DOHH2 (cell line): ENCODE measurements at regions not wholly inside any gene's neighbourhood (a gene's known extent, or its start where the extent isn't known, plus 50 kb on each side); places are given as distances from the start of the nearest gene placed in this dataset.

ENCODE experiments used
- H3F3A ChIP-seq: fragments of 200-600 bp; sonication (generic), shearing (Covaris generic); 2 replicates; pipeline ENCODE4 v1.6.0; 2016; ENCODE audit warnings: antibody characterized with exemption, mild to moderate bottlenecking; ENCODE audit not compliant: control insufficient read depth, insufficient read depth
- H3K27ac ChIP-seq: fragments of 200-600 bp; sonication (generic); 2 replicates; pipeline ENCODE4 v1.5.1; 2014; ENCODE audit warnings: low read depth, mild to moderate bottlenecking, low read length, moderate library complexity
- H3K27me3 ChIP-seq: fragments of 200-600 bp; sonication (generic); 2 replicates; pipeline ENCODE4 v1.6.1; 2014; ENCODE audit warnings: mild to moderate bottlenecking, low read length, mixed read lengths; ENCODE audit not compliant: control insufficient read depth
- H3K36me3 ChIP-seq: fragments of 200-600 bp; sonication (generic); 2 replicates; pipeline ENCODE4 v1.6.1; 2014; ENCODE audit warnings: mild to moderate bottlenecking, low read length, moderate library complexity, mixed read lengths; ENCODE audit not compliant: control insufficient read depth
- H3K4me1 ChIP-seq: fragments of 200-600 bp; sonication (generic); 2 replicates; pipeline ENCODE4 v1.6.1; 2014; ENCODE audit warnings: mild to moderate bottlenecking, low read length, mixed read lengths; ENCODE audit not compliant: control insufficient read depth
- H3K4me2 ChIP-seq: fragments of 200-600 bp; sonication (generic); 2 replicates; pipeline ENCODE4 v1.6.0; 2014; ENCODE audit warnings: mild to moderate bottlenecking, low read length, moderate library complexity
- H3K4me3 ChIP-seq: fragments of 200-600 bp; sonication (generic); 2 replicates; pipeline ENCODE4 v1.5.1; 2014; ENCODE audit warnings: mild to moderate bottlenecking, low read length, mixed read lengths
- H3K79me2 ChIP-seq: fragments of 200-600 bp; sonication (generic); 2 replicates; pipeline ENCODE4 v1.6.1; 2014; ENCODE audit warnings: mild to moderate bottlenecking, low read length, mixed read lengths; ENCODE audit not compliant: control insufficient read depth
- H3K9me2 ChIP-seq: fragments of 200-600 bp; sonication (generic); replicated peaks from 2 replicates; pipeline ENCODE4 v1.6.1; 2014; ENCODE audit warnings: mild to moderate bottlenecking, low read length, mixed read lengths; ENCODE audit not compliant: control insufficient read depth
- H3K9me3 ChIP-seq: fragments of 200-600 bp; sonication (generic); 2 replicates; pipeline ENCODE4 v1.6.1; 2014; ENCODE audit warnings: antibody characterized with exemption, low read length, mixed read lengths; ENCODE audit not compliant: control insufficient read depth, insufficient read depth
- H4K20me1 ChIP-seq: fragments of 200-600 bp; sonication (generic); 2 replicates; pipeline ENCODE4 v1.6.0; 2014; ENCODE audit warnings: low read depth, mild to moderate bottlenecking, antibody characterized with exemption, low read length, moderate library complexity; ENCODE audit not compliant: control insufficient read depth, insufficient read depth
- EZH2phosphoT487 ChIP-seq: fragments of 200-600 bp; sonication (generic); IDR thresholded peaks from 2 replicates; pipeline ENCODE4 v1.6.1; 2017; ENCODE audit warnings: borderline replicate concordance, mild to moderate bottlenecking, antibody characterized with exemption, low read length, moderate library complexity, mixed read lengths
- TF ChIP-seq, protein P1 (sequence below): fragments of 200-600 bp; sonication (generic); IDR thresholded peaks from one replicate; pipeline ENCODE4 v1.5.1; 2014; ENCODE audit warnings: antibody characterized with exemption, mild to moderate bottlenecking, low read depth, low read length; ENCODE audit not compliant: poor library complexity, severe bottlenecking

GRCh38 chr12:24081606-24082005 lies 132.1 kb upstream of the SOX5 start:
- TF ChIP-seq, protein P1, sequence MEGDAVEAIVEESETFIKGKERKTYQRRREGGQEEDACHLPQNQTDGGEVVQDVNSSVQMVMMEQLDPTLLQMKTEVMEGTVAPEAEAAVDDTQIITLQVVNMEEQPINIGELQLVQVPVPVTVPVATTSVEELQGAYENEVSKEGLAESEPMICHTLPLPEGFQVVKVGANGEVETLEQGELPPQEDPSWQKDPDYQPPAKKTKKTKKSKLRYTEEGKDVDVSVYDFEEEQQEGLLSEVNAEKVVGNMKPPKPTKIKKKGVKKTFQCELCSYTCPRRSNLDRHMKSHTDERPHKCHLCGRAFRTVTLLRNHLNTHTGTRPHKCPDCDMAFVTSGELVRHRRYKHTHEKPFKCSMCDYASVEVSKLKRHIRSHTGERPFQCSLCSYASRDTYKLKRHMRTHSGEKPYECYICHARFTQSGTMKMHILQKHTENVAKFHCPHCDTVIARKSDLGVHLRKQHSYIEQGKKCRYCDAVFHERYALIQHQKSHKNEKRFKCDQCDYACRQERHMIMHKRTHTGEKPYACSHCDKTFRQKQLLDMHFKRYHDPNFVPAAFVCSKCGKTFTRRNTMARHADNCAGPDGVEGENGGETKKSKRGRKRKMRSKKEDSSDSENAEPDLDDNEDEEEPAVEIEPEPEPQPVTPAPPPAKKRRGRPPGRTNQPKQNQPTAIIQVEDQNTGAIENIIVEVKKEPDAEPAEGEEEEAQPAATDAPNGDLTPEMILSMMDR: no peak
- TF ChIP-seq EZH2phosphoT487: no peak
- H4K20me1 ChIP-seq: no peaks in the 10 kb centered on the region
- H3K79me2 ChIP-seq: no peaks in the 10 kb centered on the region
- no peak overlapping the region for H3K4me3 ChIP-seq
- no peaks in the 10 kb centered on the region for H3K27me3 ChIP-seq
- H3K4me2 ChIP-seq: no peak overlapping the region
- 0 out of 2 replicates have a peak, but pooled peaks cover 4% of the 10 kb centered on the region for H3K4me1 ChIP-seq
- no peaks in the 10 kb centered on the region for H3K9me3 ChIP-seq
- no peaks in the 10 kb centered on the region for H3F3A ChIP-seq
- H3K27ac ChIP-seq: no peak overlapping the region
- H3K9me2 ChIP-seq: no peaks in the 10 kb centered on the region
- H3K36me3 ChIP-seq: no peaks in the 10 kb centered on the region

- no peaks in the 10 kb centered on the region for H3K9me2 ChIP-seq
- H3K9me3 ChIP-seq: no peaks in the 10 kb centered on the region
- H3K36me3 ChIP-seq: no peaks in the 10 kb centered on the region
- no peaks in the 10 kb centered on the region for H3K79me2 ChIP-seq
- no peak overlapping the region for H3K4me3 ChIP-seq
- no peaks in the 10 kb centered on the region for H3F3A ChIP-seq
- TF ChIP-seq, protein P1: no peak
- TF ChIP-seq EZH2phosphoT487: no peak
- H3K27ac ChIP-seq: no peak overlapping the region
- no peak overlapping the region for H3K4me2 ChIP-seq
- 0 out of 2 replicates have a peak, but pooled peaks cover 4% of the 10 kb centered on the region for H3K4me1 ChIP-seq
- H4K20me1 ChIP-seq: no peaks in the 10 kb centered on the region
- no peaks in the 10 kb centered on the region for H3K27me3 ChIP-seq
Observed at GRCh38 chr12:24081092-24081529, 131.6 kb upstream of the SOX5 start.

- Histone ChIP-seq H3K4me1 (0 out of 2 replicates have a peak, but pooled peaks cover 4% of the 10 kb centered on the region), H4K20me1 (no peaks in the 10 kb centered on the region), H3K4me3 (no peak overlapping the region), H3K4me2 (no peak overlapping the region), H3K9me3 (no peaks in the 10 kb centered on the region), H3K9me2 (no peaks in the 10 kb centered on the region; the same call in 1 of the 2 replicates), H3K27me3 (no peaks in the 10 kb centered on the region), H3K36me3 (no peaks in the 10 kb centered on the region), H3K79me2 (no peaks in the 10 kb centered on the region), H3K27ac (no peak overlapping the region), H3F3A (no peaks in the 10 kb centered on the region)
- TF ChIP-seq, protein P1: no peak
- no peak for TF ChIP-seq EZH2phosphoT487
Observed at GRCh38 chr12:24080465-24080864, 131.0 kb upstream of the SOX5 start.

GRCh38 chr12:24079083-24079482 lies 129.6 kb upstream of the SOX5 start:
- no peak overlapping the region for H3K27ac ChIP-seq
- no peak overlapping the region for H3K4me3 ChIP-seq
- H3F3A ChIP-seq: no peaks in the 10 kb centered on the region
- no peaks in the 10 kb centered on the region for H3K27me3 ChIP-seq
- no peaks in the 10 kb centered on the region for H3K79me2 ChIP-seq
- no peak for TF ChIP-seq EZH2phosphoT487
- TF ChIP-seq, protein P1: no peak
- H4K20me1 ChIP-seq: no peaks in the 10 kb centered on the region
- 0 out of 2 replicates have a peak, but pooled peaks cover 4% of the 10 kb centered on the region for H3K4me1 ChIP-seq
- H3K4me2 ChIP-seq: no peak overlapping the region
- no peaks in the 10 kb centered on the region for H3K36me3 ChIP-seq
- H3K9me2 ChIP-seq: no peaks in the 10 kb centered on the region; the same call in 1 of the 2 replicates
- H3K9me3 ChIP-seq: no peaks in the 10 kb centered on the region
